ENCODE measurements at regions not wholly inside any gene's neighbourhood (a gene's known extent, or its start where the extent isn't known, plus 50 kb on each side); places are given as distances from the start of the nearest gene placed in this dataset.

DNA sequence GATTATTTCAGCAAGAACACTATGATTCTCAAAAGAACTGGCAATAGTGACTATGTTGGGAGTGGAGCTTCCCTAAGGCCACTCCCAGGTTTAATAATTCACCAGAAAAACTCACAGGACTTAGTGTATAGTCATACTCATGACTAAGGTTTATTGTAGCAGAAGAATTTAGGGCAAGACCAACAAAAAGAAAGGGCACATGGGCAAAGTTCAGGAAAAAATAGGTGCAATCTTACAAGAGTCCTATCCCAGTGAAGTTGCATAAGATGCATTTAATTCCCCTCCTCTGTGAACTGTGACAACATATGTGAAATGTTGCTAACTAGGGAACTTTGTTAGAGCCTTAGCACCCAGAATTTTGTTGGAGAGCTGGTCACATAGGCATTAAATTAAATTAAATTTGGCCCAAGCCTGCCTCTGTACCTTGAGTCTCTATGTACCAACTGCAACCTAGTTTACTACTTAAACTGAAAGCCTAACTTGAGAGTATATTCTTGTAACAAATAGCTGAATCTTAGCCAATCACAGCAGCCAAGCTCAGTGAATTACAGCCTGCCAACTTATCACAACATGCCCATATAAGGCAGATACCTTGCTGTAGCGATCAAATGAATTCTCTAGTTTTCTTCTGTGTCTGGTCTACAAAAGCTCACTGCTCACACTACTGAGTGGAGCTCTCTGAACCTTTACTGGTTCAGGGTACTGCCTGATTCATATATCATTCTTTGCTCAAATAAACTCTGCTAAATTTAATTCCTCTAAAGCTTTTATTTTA is 386.2 kb upstream of the ARHGEF26 start:
- ATAC-seq (no peak), DNase-seq (no peak)
- POLR2A ChIA-PET: no interaction called here
- Mint-ChIP-seq H3K4me1 (no peaks in the 10 kb centered on the region), H3K9me3 (peaks cover 4 to 30% (median 9%) of the 10 kb centered on the region in 9 donors), H3K36me3 (peaks cover 0 to 24% (median 0%) of the 10 kb centered on the region in 3 donors), H3K27me3 (peaks cover 0 to 3% (median 2%) of the 10 kb centered on the region in 5 donors), H3K4me3 (no peak overlapping the region), H3K27ac (no peak overlapping the region)

DNA sequence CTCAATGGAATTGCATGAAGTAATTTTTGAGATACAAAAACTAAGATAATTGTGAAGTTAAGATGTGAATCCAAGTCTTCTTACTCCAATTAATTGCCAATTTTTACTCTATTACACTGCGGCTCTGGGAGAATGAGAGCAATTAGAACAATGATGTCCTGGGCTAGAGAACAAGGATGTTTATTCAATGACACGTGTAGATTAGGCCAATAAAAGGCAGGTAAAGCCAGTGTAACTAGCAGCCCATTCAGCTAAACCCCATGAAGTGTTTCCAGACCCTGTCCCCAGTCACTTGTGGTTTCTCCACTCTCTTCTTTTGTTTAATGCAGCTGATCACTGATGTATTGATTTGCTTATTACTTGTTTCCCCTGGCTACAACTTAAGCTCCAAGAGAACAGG is 381.1 kb upstream of the ARHGEF26 start:
- Mint-ChIP-seq H3K4me1 (no peaks in the 10 kb centered on the region), H3K27me3 (peaks cover 0 to 3% (median 0%) of the 10 kb centered on the region in 5 donors), H3K9me3 (peaks cover 0 to 4% (median 0%) of the 10 kb centered on the region in 9 donors), H3K36me3 (peaks cover 0 to 1% (median 0%) of the 10 kb centered on the region in 3 donors), H3K4me3 (no peak overlapping the region), H3K27ac (no peak overlapping the region)
- ATAC-seq (no peak), DNase-seq (no peak)
- POLR2A ChIA-PET: no interaction called here

DNA sequence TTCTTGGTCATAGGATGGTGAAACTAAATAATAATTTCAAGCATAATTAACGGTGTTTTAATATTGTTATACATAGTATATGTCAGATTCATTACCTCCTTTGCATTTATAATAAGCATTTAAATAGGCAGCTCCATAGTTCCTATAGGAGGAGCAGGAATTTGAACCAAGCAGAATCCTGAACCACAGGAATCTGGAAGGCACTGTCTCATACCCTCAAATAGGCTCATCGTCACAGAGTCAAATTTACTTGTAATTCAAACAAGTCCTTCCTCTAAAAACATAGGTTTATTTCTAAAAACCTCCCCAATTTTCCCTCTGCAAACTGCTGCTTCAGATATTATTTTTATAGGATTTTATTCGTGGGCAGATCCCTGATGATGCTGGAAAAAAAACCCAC is 376.3 kb upstream of the ARHGEF26 start:
- POLR2A ChIA-PET: no interaction called here
- H3K27ac Mint-ChIP-seq: no peak overlapping the region
- H3K4me1 Mint-ChIP-seq: no peaks in the 10 kb centered on the region
- no peaks in the 10 kb centered on the region for H3K9me3 Mint-ChIP-seq
- ATAC-seq: no peak
- no peaks in the 10 kb centered on the region for H3K36me3 Mint-ChIP-seq
- H3K27me3 Mint-ChIP-seq: peaks cover 0 to 2% (median 0%) of the 10 kb centered on the region in 5 donors
- no peak for DNase-seq
- H3K4me3 Mint-ChIP-seq: no peak overlapping the region

DNA sequence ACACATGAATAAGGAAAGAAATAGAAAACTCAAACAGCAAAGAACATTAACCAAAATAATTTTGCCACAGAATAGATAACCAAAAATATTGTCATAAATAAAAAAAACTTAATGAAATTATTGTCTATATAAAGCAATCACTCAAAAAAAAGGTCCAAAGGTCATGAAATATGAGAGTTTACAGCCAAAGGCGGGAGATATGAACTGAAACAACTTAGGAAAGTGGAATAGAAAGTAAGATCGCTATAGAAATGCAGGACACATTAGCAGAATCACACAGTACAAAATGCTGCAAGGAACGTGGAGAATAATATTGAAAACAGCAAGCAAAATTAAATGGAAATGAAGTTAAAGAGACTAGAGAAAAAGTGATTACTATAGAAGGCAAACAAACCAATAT is 375.0 kb upstream of the ARHGEF26 start:
- H3K27me3 Mint-ChIP-seq: peaks cover 0 to 2% (median 0%) of the 10 kb centered on the region in 5 donors
- H3K4me1 Mint-ChIP-seq: no peaks in the 10 kb centered on the region
- DNase-seq (no peak), ATAC-seq (no peak)
- H3K4me3 Mint-ChIP-seq: no peak overlapping the region
- no peaks in the 10 kb centered on the region for H3K9me3 Mint-ChIP-seq
- H3K27ac Mint-ChIP-seq: no peak overlapping the region
- no peaks in the 10 kb centered on the region for H3K36me3 Mint-ChIP-seq
- POLR2A ChIA-PET: no interaction called here

DNA sequence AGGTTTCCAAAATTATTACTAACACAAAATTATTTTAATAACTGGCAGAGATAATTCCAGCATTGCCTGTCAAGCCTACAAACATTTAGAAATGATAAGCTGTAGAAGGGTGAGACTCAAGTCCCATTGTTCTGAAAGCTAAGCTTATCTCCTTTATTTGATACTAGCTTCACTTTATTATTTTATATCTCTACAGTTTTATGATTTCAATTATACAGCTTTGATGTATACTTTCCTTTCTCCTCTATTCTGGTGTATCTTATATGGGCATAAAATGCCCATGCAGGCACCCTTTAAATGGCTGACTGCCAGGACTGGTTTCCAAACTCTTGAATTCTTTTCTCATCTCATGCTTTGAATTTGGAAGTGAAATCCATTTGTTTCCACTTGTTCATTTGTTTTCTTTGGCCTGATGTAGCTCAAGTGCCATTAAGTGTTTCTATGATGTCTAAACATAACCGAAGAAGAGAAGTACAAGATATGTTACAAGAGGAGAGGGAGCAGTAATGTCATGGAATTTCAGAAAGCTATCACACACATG is 372.1 kb upstream of the ARHGEF26 start:
- Mint-ChIP-seq H3K27me3 (no peaks in the 10 kb centered on the region), H3K36me3 (no peaks in the 10 kb centered on the region), H3K27ac (no peak overlapping the region), H3K4me3 (no peak overlapping the region), H3K9me3 (no peaks in the 10 kb centered on the region), H3K4me1 (no peaks in the 10 kb centered on the region)
- POLR2A ChIA-PET: interaction anchor here (0.5 kb wide), 1 partner anchor 576 kb away, joined by 3 read pairs; no protein-coding TSS in a partner anchor
- ATAC-seq: no peak
- no peak for DNase-seq

DNA sequence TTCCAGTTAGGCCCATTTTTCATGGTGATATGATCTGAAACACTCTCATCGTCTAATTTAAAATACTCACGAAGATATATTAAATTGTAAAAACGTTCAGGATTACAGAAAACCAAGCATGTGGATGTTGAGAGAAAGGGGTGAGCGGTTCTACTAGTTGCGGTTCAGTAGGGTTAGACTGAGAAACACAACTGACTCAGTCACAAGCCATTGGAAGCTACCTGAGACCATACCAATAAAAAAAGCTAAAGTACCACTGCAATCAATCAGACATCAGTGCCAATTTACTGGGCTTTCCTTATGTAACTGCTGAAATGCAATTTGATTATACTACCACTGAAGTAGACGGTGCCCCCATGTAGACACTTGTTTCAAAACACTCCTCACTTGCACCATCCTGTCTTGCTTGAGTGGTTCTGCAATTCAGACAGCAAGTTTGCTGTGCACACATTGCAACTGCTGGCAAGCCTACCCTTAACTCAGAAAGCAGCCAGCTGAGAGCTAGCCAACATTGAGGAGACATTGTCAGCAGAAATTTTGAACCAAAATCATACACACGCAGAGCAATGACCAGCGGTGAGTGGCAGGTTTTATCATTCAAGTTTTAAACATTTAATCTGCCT is 368.7 kb upstream of the ARHGEF26 start:
- Mint-ChIP-seq H3K27me3 (peaks cover 0 to 3% (median 0%) of the 10 kb centered on the region in 5 donors), H3K9me3 (peaks cover 0 to 2% (median 0%) of the 10 kb centered on the region in 9 donors), H3K4me1 (no peaks in the 10 kb centered on the region), H3K27ac (no peak overlapping the region), H3K4me3 (no peak overlapping the region), H3K36me3 (peaks cover 0 to 6% (median 0%) of the 10 kb centered on the region in 3 donors)
- no peak for ATAC-seq
- no peak for DNase-seq
- POLR2A ChIA-PET: no interaction called here

DNA sequence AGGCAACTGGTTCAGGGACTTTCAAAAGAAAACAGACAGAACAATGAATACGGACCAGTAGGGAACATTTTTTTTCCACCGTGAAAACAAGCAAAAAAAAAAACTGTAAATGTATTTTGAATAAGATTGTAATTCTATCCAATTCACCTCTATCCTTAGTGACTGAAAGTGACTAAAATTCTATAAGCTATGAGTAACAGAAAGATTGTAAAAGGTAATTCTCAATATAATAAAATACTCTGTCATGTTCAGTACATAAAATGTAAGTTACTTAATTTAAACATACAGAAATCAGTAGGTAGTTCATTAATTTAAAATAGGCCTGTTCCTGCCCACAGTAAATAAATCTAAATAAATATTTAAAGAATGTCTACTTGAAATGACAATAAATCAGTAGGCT is 368.2 kb upstream of the ARHGEF26 start:
- Mint-ChIP-seq H3K27ac (no peak overlapping the region), H3K36me3 (peaks cover 0 to 6% (median 0%) of the 10 kb centered on the region in 3 donors), H3K4me3 (no peak overlapping the region), H3K9me3 (peaks cover 0 to 2% (median 0%) of the 10 kb centered on the region in 9 donors), H3K27me3 (peaks cover 0 to 3% (median 0%) of the 10 kb centered on the region in 5 donors), H3K4me1 (no peaks in the 10 kb centered on the region)
- POLR2A ChIA-PET: no interaction called here
- ATAC-seq (no peak), DNase-seq (no peak)

DNA sequence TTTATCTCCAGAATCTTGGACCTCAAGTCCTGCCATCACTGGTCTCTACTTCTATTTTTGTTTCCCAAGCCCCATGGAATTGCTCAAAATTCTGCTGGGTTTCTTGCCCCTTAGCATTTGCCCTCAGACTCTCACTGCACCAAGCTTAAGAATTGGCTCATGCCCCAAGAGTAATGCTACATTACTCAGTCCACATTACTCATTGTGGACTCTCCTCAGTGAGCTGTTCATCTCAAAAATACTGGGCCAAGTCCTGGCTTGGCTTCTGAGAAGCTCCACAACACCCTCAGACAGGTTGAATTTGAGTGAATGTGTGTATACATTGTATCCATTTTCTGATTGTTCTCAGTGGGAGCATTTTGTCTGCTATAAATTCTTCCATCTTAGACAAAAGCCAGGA is 364.4 kb upstream of the ARHGEF26 start:
- H3K27me3 Mint-ChIP-seq: peaks cover 0 to 3% (median 0%) of the 10 kb centered on the region in 5 donors
- ATAC-seq: no peak
- peaks cover 0 to 6% (median 0%) of the 10 kb centered on the region in 3 donors for H3K36me3 Mint-ChIP-seq
- H3K4me3 Mint-ChIP-seq: no peak overlapping the region
- peak overlapping the region in 1 of 10 donors; percentile 27 for H3K27ac Mint-ChIP-seq
- peaks cover 0 to 2% (median 0%) of the 10 kb centered on the region in 9 donors for H3K9me3 Mint-ChIP-seq
- no peaks in the 10 kb centered on the region for H3K4me1 Mint-ChIP-seq
- no peak for DNase-seq
- POLR2A ChIA-PET: no interaction called here

DNA sequence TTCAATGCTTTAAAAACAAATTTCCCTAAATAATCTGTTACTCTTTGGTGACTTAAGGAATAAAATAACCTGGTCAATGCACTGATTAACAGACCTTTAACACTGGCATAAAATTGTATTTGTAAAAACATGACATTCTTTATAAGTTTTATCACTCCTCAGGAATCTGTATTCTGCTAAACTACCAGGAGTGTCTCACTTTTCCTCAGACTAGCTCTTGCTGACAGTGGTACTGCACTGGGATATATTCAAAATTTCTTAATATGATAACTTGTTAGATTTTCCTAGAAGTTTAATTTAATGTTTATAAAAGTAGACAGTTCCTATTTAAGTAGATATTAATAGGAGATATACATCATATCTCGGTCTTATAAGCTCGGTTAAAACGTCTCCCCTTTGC is 363.4 kb upstream of the ARHGEF26 start:
- Mint-ChIP-seq H3K4me3 (no peak overlapping the region), H3K9me3 (peaks cover 0 to 2% (median 0%) of the 10 kb centered on the region in 9 donors), H3K27ac (no peak overlapping the region), H3K27me3 (peaks cover 0 to 3% (median 0%) of the 10 kb centered on the region in 5 donors), H3K4me1 (no peaks in the 10 kb centered on the region), H3K36me3 (peaks cover 0 to 6% (median 0%) of the 10 kb centered on the region in 3 donors)
- DNase-seq (no peak), ATAC-seq (no peak)
- POLR2A ChIA-PET: interaction anchor here (0.7 kb wide), 1 partner anchor 36 kb away, joined by 3 read pairs; no protein-coding TSS in a partner anchor

DNA sequence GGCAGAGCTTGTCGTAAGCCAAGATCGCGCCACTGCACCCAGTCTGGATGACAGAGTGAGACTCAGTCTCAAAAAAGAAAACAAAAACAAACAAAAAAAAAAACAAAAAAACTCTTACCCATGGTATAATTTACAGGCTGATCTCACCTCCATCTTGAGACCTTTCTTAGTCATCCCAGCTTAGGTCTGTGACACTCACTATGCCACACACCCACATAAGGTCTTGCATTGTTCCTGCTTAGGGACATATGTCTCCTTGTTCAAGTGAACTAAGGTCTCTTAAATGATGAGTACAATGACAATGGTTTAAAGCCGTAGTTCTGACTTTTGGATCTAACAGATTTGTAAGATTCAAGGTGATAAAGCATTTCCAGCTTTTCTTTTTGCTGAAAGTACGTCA is 360.2 kb upstream of the ARHGEF26 start:
- H3K4me1 Mint-ChIP-seq: no peaks in the 10 kb centered on the region
- H3K4me3 Mint-ChIP-seq: no peak overlapping the region
- DNase-seq (no peak), ATAC-seq (no peak)
- no peak overlapping the region for H3K27ac Mint-ChIP-seq
- peaks cover 0 to 3% (median 0%) of the 10 kb centered on the region in 5 donors for H3K27me3 Mint-ChIP-seq
- no peaks in the 10 kb centered on the region for H3K9me3 Mint-ChIP-seq
- POLR2A ChIA-PET: no interaction called here
- H3K36me3 Mint-ChIP-seq: no peaks in the 10 kb centered on the region

DNA sequence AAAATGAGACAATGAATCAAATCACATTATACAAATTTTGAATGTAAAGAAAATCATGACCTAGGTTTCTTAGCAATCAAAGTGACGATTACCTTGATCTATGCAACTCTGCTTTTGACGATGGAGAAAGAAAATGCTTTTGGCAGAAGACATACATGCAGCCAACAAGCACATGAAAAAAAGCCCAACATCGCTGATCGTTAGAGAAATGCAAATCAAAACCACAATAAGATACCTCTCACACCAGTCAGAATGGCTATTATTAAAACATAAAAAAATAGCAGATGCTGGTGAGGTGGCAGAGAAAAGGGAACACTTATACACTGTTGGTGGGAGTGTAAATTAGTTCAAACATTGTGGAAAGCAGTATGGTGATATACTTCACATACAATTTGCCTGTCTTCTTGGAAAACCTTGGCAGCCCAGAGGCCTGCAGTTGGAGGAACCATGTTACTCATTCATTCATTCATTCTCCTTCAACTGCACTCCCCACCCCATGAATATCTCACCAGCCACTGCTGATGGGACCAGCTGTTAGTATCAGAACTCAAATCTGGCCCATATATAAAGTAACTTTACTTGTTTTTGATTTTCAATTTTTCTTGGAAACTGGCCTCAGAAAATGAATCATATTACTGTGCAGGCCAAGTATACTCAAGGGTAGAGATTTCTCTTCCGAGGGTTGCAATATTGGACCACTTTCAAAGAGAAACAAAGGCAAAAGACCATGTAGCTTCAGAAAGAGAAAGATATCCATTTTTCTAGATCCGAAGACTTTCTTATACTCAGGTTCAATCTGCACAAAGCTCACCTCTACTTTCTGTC is 358.6 kb upstream of the ARHGEF26 start:
- no peaks in the 10 kb centered on the region for H3K4me1 Mint-ChIP-seq
- ATAC-seq: no peak
- POLR2A ChIA-PET: no interaction called here
- no peak overlapping the region for H3K4me3 Mint-ChIP-seq
- H3K9me3 Mint-ChIP-seq: no peaks in the 10 kb centered on the region
- H3K36me3 Mint-ChIP-seq: no peaks in the 10 kb centered on the region
- no peaks in the 10 kb centered on the region for H3K27me3 Mint-ChIP-seq
- DNase-seq: no peak
- no peak overlapping the region for H3K27ac Mint-ChIP-seq
